GM10248 (cell line): ENCODE measurements at regions not wholly inside any gene's neighbourhood (a gene's known extent, or its start where the extent isn't known, plus 50 kb on each side); places are given as distances from the start of the nearest gene placed in this dataset.
"Not testable (repeated sequence)": the region's sequence is repeated elsewhere in the genome, so short reads cannot be mapped to it uniquely, and the experiment has no call there.

Source experiments
- CTCF ChIA-PET: fragments of 300-600 bp; sonication (Branson Sonifier 250); formaldehyde crosslinking; extraction: SDS; loops from one replicate; lab custom pipeline; 2021; ENCODE audit warnings: antibody characterized with exemption; lab: Yijun Ruan, JAX
- POLR2A ChIA-PET: fragments of 350-650 bp; sonication (Branson Sonifier 250); formaldehyde crosslinking; extraction: SDS; loops from one replicate; lab custom pipeline; 2020; ENCODE audit warnings: antibody characterized with exemption; lab: Yijun Ruan, JAX
- DNase-seq: peaks from one replicate; pipeline ENCODE4 v3.0.0; 2012; ENCODE audit errors: extremely low spot score
- TF ChIP-seq, protein P1 (sequence below): IDR thresholded peaks from 2 replicates; pipeline ENCODE4 v1.5.1; 2012; ENCODE audit warnings: mild to moderate bottlenecking, low read depth; ENCODE audit errors: extremely low read depth, missing control alignments, control extremely low read depth

DNA sequence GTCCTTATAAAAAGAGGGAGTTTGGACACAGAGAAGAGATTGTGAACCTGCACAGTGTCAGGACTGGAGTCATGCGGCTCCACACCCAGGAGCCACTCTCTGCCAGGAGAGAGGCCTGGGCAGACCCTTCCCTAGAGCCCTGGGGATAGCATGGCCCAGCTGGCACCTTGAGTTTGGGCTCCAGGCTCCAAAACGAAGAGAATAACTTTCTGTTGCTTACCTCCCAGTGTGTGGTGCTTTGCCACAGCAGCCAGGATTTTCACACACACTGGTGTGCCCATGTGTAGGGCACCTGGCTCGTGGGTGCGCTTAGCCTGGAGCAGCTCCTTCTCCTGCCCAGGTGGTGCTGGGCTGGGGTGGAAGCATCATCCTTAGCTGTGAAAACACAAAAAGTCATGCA is 344.3 kb downstream of the TEX29 start:
- DNase-seq, result no peak
- TF ChIP-seq, protein P1, sequence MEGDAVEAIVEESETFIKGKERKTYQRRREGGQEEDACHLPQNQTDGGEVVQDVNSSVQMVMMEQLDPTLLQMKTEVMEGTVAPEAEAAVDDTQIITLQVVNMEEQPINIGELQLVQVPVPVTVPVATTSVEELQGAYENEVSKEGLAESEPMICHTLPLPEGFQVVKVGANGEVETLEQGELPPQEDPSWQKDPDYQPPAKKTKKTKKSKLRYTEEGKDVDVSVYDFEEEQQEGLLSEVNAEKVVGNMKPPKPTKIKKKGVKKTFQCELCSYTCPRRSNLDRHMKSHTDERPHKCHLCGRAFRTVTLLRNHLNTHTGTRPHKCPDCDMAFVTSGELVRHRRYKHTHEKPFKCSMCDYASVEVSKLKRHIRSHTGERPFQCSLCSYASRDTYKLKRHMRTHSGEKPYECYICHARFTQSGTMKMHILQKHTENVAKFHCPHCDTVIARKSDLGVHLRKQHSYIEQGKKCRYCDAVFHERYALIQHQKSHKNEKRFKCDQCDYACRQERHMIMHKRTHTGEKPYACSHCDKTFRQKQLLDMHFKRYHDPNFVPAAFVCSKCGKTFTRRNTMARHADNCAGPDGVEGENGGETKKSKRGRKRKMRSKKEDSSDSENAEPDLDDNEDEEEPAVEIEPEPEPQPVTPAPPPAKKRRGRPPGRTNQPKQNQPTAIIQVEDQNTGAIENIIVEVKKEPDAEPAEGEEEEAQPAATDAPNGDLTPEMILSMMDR, result no peak
- POLR2A ChIA-PET, result no interaction called here
- CTCF ChIA-PET, result no interaction called here

DNA sequence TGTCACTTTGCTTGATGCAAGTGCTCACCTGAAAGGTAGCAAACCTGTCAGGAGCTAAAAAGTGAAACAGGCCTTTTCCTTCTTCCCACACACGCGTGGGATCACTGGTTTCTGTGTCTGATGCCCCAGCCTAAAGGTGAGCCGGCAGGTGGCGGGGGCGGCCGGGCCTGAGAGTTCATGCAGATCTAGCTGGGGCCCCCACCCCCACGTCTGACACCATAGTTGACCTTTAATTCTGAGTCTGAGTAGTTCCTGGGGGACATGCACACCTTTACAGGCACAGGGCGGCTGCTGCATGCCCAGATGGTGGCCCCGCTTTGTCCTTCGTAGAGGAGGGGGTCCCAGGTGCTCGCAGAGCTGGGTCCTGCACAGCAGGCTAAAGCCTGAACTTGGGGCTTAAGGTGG is 345.3 kb downstream of the TEX29 start:
- ChIA-PET CTCF (no interaction called here), POLR2A (no interaction called here)
- TF ChIP-seq, protein P1, result no peak
- DNase-seq, result no peak

DNA sequence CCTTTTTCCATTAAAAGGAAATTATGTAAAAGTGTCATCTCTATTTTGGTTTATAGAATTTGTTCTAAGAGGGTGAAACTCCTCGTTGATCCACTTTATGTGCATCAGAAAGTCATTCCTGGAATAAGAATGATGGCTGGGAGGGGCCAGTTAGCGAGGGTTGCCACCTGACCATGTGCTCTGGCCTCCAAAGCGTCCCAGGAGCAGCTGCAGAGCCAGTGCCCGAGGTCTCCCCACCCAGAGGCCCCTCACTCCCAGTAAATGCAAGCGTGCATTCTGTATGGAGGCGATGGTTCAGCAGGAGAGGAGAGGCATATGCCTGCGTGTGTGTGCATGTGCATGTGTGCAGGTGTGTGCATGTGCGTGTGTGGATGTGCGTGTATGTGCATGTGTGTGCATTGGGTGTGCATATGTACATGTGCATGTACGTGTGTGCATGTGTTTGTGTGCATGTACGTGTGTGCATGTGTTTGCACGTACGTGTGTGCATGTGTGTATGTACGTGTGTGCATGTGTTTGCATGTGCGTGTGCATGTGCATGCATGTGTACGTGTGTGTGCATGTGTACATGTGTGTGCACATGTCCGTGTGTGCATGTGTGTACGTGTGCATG is 345.8 kb downstream of the TEX29 start:
- TF ChIP-seq, protein P1, result no peak
- POLR2A ChIA-PET, result no interaction called here
- CTCF ChIA-PET, result no interaction called here
- no peak for DNase-seq

DNA sequence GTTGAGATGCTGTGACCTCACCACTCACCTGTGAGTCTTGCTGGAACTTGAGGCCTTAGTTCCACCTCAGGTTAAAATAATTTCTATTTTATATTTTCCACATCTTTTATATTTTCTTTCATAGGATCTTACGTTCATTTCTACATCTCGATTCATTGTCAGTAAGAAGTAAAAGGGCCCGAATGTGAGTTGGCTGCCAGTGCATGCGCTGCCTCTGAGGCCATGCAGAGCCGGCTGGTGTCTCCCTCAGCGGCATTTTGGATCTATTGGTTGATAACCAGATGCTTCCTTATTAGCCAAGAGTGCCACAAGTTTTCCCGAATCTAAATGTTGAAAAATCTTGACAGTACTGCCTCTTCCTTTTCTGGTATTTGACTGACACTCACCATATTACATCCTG is 347.3 kb downstream of the TEX29 start:
- DNase-seq, result no peak
- ChIA-PET CTCF (no interaction called here), POLR2A (no interaction called here)
- TF ChIP-seq, protein P1, result no peak

DNA sequence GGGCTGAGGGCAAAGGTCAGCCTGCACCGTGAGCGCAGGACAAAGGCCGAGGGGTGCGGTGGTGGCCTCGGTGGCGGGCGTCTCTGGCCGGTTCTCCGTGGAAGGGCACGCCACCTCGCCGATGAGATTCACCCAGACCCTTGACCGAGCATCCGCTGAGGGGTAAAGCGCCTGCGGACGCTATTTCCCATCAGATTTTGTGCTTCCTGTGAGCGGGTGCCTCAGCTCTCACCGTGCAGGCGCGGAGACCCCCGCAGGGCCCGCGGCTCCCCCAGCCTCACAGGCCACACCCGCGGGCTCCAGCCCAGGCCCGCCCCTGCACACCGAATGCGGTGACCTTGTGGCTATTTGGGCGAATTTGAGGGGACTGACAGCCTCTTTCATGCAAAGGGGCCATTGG is 348.0 kb downstream of the TEX29 start:
- ChIA-PET CTCF (no interaction called here), POLR2A (no interaction called here)

DNA sequence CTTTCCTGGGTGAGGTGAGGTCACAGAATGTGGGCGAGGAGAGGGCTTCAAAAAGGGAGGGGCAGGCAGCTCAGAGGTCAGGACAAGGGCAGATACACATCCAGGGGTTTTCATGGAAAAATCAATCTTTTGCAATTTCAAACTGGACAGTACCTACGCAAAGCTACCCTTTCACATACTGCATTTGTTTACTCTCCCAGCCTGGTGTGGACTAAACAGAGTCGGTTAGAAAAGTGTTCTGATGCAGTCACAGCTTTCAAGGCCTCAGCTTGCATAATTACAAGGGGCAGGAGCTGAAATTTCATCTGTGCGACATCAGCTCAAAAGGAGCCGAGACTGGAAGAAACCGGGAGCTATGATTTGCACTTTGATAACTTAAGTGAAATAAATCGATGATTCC is 351.8 kb downstream of the TEX29 start:
- CTCF ChIA-PET, DNase-seq, POLR2A ChIA-PET: not testable (repeated sequence)

More for the DNA sequence above, 348.0 kb downstream of the TEX29 start:
- TF ChIP-seq, protein P1, result no peak
- no peak for DNase-seq

DNA sequence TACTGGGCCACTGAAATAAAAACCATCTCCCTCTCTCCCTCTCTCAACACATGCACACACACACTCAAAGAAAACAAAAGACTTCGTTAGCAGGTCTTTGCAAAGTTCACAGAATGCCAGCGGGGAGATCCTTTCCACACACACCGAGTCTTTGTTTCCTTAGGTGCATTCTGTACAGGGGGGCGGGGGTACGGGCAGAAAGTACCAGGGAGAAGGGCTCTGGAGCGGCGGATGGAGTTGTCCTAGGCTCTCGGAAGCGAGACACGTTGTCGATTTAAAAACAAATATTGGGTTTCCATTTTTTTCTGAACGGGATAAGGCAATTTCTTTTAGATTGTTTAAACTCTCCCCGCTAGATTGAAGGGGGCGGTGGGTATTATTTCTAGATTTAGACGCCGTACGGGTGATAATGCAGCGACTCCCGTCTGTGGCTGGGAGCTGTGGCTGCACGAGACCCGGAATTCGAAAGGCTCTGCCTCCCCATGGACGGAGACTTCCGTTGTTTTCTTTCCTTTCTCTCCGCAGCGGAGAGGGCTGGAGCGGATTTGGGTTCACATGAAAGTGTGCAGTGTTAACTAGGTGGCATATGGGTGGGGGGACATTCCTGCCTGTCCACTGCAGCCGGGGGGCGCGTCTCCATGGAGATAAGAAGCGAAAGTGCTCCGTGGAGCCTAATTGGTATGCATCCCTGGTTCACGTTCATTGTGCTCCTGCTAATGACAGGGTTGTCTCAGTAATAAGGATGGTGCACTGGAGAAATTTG is 357.9 kb downstream of the TEX29 start:
- CTCF ChIA-PET, DNase-seq, POLR2A ChIA-PET: not testable (repeated sequence)

DNA sequence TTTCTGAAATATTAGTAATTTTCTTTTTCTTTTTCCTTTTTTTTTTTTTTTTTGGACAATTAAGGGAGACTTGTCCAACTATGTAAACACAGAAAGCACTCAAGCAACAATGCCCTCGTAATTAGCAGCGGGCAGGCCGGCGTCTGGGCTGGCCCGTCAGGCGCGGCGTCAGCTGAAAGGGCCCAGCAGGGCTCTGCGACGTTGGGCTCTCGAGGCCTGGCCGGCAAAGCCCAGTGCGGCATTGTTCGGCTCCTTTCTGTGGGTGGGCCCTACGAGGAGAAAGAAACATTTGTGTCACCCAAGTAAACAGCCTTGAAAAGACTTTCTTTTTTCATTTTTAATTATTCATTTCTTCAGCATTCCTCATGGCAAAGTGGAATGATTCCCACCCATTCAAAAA is 359.2 kb downstream of the TEX29 start:
- CTCF ChIA-PET, DNase-seq, POLR2A ChIA-PET: not testable (repeated sequence)

DNA sequence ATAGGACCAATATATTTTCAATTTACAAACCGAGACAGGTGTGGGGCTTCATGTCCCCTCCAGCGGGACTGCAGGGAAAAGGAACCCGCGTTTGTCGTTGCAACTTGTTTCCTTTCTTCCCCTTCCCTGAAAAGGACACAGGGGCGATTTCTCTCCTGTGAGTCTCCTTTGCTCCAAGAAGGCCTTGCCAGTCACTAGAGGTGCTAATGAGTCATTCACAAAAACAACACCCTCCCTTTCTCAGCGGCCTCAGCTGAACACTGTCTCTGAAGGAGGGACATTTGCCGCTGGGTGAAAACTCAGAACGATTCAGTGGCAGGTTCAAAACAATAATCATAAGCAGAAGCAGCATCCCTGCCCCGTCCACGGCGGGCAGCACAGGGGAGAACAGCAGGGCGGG is 359.7 kb downstream of the TEX29 start:
- DNase-seq, POLR2A ChIA-PET, CTCF ChIA-PET: not testable (repeated sequence)

DNA sequence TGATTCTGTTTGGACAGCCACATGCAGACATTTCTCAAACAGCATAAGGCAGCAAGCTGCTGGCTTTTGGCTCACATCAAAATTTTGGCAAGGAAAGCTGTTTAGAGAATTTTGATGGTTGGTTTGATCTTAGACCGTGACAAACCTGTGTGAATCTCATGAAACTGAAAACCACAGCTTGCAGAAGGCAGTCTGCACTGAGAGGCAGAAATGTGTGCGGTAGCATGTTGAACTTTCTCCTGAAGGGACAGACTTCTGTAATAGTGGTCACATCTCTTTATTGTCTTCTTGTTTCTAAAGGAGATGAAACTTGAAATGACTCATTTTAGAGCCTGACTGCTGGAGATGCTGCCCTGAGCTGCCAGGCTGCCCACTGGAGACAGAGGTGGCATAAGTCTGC is 371.6 kb downstream of the TEX29 start:
- CTCF ChIA-PET, DNase-seq, POLR2A ChIA-PET: not testable (repeated sequence)

DNA sequence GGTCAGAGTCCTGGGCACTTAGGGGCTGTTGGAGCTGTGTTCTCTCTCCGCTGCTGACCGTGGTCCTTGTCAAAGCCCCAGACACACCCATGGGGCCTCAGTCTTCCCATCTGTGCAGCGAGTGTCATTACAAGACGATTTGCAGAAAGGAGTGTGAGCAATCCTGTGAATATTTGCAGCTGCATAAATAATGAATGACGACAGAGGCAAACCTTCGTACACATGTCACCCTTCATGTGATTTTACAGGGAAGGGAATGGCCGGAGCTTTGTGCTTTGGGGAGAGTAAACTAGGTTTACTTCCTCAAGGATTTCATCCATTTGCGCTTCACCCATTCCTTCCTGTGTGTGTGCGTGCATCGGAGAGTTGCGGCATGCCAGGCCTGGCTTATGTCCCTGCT is 370.8 kb upstream of the SOX1 start:
- POLR2A ChIA-PET, DNase-seq, CTCF ChIA-PET: not testable (repeated sequence)

DNA sequence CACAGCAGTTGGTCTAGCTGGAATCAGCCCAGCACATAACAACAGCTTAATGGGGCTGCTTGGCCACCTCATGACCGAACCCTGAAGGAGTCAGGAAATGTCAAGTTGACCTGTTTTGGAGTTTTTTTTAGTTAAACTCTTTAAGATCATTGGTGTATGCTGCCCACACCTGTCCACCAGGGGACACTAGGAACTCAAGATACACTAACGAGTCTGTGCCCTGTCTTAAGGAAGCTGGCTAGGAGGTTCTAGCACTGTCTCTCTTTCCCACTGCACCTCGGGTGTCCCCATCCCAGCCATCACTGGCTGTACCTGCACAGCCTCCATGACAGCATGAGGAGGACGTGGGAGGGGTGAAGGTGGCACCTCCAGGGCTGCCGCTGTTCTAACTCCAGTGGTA is 364.9 kb upstream of the SOX1 start:
- CTCF ChIA-PET, POLR2A ChIA-PET, DNase-seq: not testable (repeated sequence)
